Activated CD4-positive, alpha-beta memory T cell treated with anti-CD3 and anti-CD28 coated beads for 36 hours (primary cell): ENCODE measurements at regions not wholly inside any gene's neighbourhood (a gene's known extent, or its start where the extent isn't known, plus 50 kb on each side); places are given as distances from the start of the nearest gene placed in this dataset.

Experiments used
- CTCF ChIA-PET: fragments of 350-600 bp; sonication (Branson Sonifier 250); formaldehyde crosslinking; loops from one replicate; lab custom pipeline; 2021; ENCODE audit warnings: antibody characterized with exemption, inconsistent platforms; lab: Charles Lee
- POLR2A ChIA-PET: fragments of 350-600 bp; sonication (Branson Sonifier 250); formaldehyde crosslinking; loops from one replicate; lab custom pipeline; 2021; ENCODE audit warnings: antibody characterized with exemption; lab: Charles Lee
- DNase-seq: peaks from one replicate; pipeline ENCODE4 v3.0.0-alpha.2; 2020
- H3K27ac Mint-ChIP-seq: one replicate; pipeline ENCODE4 v1.8.0; 2021; ENCODE audit warnings: mixed read lengths
- H3K27me3 Mint-ChIP-seq: one replicate; pipeline ENCODE4 v1.8.0; 2021; ENCODE audit warnings: mixed read lengths
- H3K36me3 Mint-ChIP-seq: one replicate; pipeline ENCODE4 v1.8.0; 2021; ENCODE audit warnings: mixed read lengths
- H3K4me1 Mint-ChIP-seq: one replicate; pipeline ENCODE4 v1.8.0; 2021; ENCODE audit warnings: low read depth, mixed read lengths
- H3K4me3 Mint-ChIP-seq: one replicate; pipeline ENCODE4 v1.8.0; 2021; ENCODE audit warnings: mild to moderate bottlenecking, mixed read lengths
- H3K9me3 Mint-ChIP-seq: one replicate; pipeline ENCODE4 v1.8.0; 2021; ENCODE audit warnings: mixed read lengths
- intact Hi-C: fragments of 100-400 bp; cut with micrococcal nuclease; formaldehyde crosslinking; loops from one replicate; pipeline ENCODE4 v1.15.1; 2023

GRCh38 chr2:163291790-163292189 is 444.0 kb downstream of the FIGN start:
- no peaks in the 10 kb centered on the region for H3K27me3 Mint-ChIP-seq
- ChIA-PET CTCF (no interaction called here), POLR2A (no interaction called here)
- no peaks in the 10 kb centered on the region for H3K4me1 Mint-ChIP-seq
- intact Hi-C loops: no loop called here
- DNase-seq: no peak
- H3K9me3 Mint-ChIP-seq: peaks cover 3% of the 10 kb centered on the region
- no peaks in the 10 kb centered on the region for H3K36me3 Mint-ChIP-seq
- H3K27ac Mint-ChIP-seq: no peak overlapping the region
- no peak overlapping the region for H3K4me3 Mint-ChIP-seq

- POLR2A ChIA-PET: no interaction called here
- Mint-ChIP-seq H3K4me3 (no peak overlapping the region), H3K27me3 (no peaks in the 10 kb centered on the region), H3K27ac (no peak overlapping the region), H3K9me3 (peaks cover 19% of the 10 kb centered on the region), H3K4me1 (no peaks in the 10 kb centered on the region), H3K36me3 (no peaks in the 10 kb centered on the region)
- DNase-seq: no peak
- CTCF ChIA-PET: no interaction called here
- intact Hi-C loops: no loop called here
These were observed 443.1 kb upstream of the KCNH7 start for GRCh38 chr2:163281717-163282116.

- H3K4me1 Mint-ChIP-seq: no peaks in the 10 kb centered on the region
- no peak overlapping the region for H3K27ac Mint-ChIP-seq
- no peaks in the 10 kb centered on the region for H3K36me3 Mint-ChIP-seq
- ChIA-PET POLR2A (no interaction called here), CTCF (no interaction called here)
- DNase-seq: no peak
- H3K9me3 Mint-ChIP-seq: peaks cover 32% of the 10 kb centered on the region
- intact Hi-C loops: no loop called here
- no peaks in the 10 kb centered on the region for H3K27me3 Mint-ChIP-seq
- H3K4me3 Mint-ChIP-seq: no peak overlapping the region
These were observed 430.9 kb upstream of the KCNH7 start for GRCh38 chr2:163269374-163270021.

DNA sequence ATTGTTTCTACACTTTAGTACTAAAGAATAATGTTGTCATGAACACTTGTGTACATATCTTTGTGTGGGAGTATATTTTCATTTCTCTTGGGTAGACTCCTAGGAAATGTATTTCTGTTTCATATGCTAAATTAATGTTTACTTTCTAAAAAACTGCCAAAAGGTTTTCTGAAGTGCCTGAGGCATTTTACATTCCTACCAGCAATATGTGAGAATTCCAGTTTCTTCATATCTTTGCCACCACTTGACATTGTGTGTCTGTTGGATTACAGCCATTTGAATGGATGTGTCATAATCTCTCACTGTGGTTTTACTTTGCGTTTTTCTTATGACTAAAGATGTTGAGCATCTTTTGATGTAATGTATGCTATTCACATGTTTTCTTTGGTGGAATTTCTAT is 428.2 kb upstream of the KCNH7 start:
- intact Hi-C loops: no loop called here
- Mint-ChIP-seq H3K27ac (no peak overlapping the region), H3K4me3 (no peak overlapping the region), H3K9me3 (peaks cover 11% of the 10 kb centered on the region), H3K36me3 (no peaks in the 10 kb centered on the region), H3K27me3 (no peaks in the 10 kb centered on the region), H3K4me1 (no peaks in the 10 kb centered on the region)
- no peak for DNase-seq
- ChIA-PET POLR2A (no interaction called here), CTCF (no interaction called here)

GRCh38 chr2:163265562-163265961 is 427.0 kb upstream of the KCNH7 start:
- ChIA-PET POLR2A (no interaction called here), CTCF (no interaction called here)
- H3K27ac Mint-ChIP-seq: no peak overlapping the region
- H3K4me3 Mint-ChIP-seq: no peak overlapping the region
- H3K9me3 Mint-ChIP-seq: peaks cover 11% of the 10 kb centered on the region
- H3K36me3 Mint-ChIP-seq: no peaks in the 10 kb centered on the region
- DNase-seq: no peak
- H3K27me3 Mint-ChIP-seq: no peaks in the 10 kb centered on the region
- intact Hi-C loops: no loop called here
- no peaks in the 10 kb centered on the region for H3K4me1 Mint-ChIP-seq

DNA sequence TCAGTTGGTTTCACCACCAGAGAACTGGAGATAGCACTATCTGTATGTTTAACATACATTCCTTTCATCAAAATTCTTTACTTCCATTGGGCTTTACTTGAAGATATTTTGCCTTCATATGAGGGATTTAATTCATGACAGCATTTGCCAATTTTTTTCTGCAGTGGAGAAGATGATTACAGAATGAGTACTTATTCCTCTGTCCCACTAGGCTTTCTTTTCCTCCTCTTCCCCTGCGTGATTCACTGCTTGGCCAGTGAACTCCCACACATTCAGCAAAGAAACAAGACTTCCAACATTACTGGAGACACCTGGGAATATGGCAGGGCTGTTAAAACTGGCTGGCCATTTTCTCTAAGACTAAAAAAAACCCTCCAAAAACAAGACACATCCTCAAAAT is 425.8 kb upstream of the KCNH7 start:
- Mint-ChIP-seq H3K36me3 (no peaks in the 10 kb centered on the region), H3K4me3 (no peak overlapping the region), H3K9me3 (peaks cover 8% of the 10 kb centered on the region), H3K27me3 (no peaks in the 10 kb centered on the region), H3K27ac (no peak overlapping the region), H3K4me1 (no peaks in the 10 kb centered on the region)
- intact Hi-C loops: no loop called here
- ChIA-PET POLR2A (no interaction called here), CTCF (no interaction called here)
- DNase-seq: no peak

- DNase-seq: no peak
- CTCF ChIA-PET: no interaction called here
These were observed 420.9 kb upstream of the KCNH7 start for GRCh38 chr2:163259489-163259888.

DNA sequence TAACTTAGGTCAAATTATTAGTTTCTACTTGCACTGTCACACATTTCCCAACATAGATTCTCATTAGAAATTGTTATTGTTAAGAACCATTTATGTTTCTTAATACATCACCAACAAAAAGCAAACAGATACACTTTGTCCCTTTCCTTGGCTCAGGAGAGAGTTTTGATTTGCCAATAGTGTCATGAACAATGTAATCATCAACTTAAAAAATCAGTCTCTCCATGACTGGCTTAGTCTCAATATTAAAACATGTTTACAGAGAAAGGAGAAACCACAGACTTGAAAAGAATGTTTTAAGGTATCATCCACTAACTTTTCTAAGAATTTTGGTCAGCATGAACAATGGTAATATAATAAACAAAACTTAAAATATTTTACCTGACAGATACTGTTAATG is 416.5 kb upstream of the KCNH7 start:
- H3K27ac Mint-ChIP-seq: no peak overlapping the region
- CTCF ChIA-PET: no interaction called here

More at GRCh38 chr2:163259489-163259888, 420.9 kb upstream of the KCNH7 start:
- H3K36me3 Mint-ChIP-seq: no peaks in the 10 kb centered on the region
- no peaks in the 10 kb centered on the region for H3K27me3 Mint-ChIP-seq
- H3K4me1 Mint-ChIP-seq: no peaks in the 10 kb centered on the region
- H3K27ac Mint-ChIP-seq: no peak overlapping the region
- no peak overlapping the region for H3K4me3 Mint-ChIP-seq
- H3K9me3 Mint-ChIP-seq: peaks cover 5% of the 10 kb centered on the region
- POLR2A ChIA-PET: no interaction called here
- intact Hi-C loops: no loop called here

DNA sequence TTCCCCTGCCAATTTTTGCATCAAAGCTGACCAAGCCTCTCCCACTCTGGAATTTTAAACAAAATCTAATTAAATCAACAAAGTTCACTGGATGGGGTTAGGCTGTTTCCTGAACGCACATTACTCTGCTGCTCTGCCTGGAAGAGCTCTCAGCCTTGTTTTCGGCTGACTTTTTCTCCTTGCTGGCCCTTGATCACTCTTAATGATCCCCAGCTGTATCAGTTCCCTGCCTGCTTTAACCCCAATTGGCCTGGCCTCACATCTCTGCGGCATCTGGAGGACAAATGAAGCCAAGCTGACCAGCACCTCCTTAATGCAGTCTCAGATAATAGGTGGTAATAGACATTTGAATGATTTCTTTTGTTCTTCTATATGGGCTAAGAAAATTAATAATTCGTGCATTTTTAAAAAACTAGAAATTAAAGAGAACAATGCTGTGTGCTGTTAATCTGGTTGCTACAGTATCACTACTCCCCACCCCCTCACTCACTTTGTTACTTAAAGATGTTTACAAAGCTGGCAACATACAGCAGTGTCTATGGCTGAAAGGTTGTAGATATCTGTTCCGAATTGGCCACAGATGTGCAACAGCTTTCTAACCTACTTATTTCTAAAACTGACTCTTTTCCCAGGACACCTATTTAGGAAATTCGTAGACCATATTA is 415.2 kb upstream of the KCNH7 start:
- intact Hi-C loops: no loop called here
- Mint-ChIP-seq H3K36me3 (no peaks in the 10 kb centered on the region), H3K27me3 (no peaks in the 10 kb centered on the region), H3K4me1 (no peaks in the 10 kb centered on the region), H3K9me3 (peaks cover 5% of the 10 kb centered on the region), H3K27ac (no peak overlapping the region), H3K4me3 (no peak overlapping the region)
- CTCF ChIA-PET: no interaction called here
- no peak for DNase-seq
- POLR2A ChIA-PET: no interaction called here

More for the DNA sequence above, 416.5 kb upstream of the KCNH7 start:
- POLR2A ChIA-PET: no interaction called here
- Mint-ChIP-seq H3K4me3 (no peak overlapping the region), H3K4me1 (no peaks in the 10 kb centered on the region), H3K36me3 (no peaks in the 10 kb centered on the region), H3K27me3 (no peaks in the 10 kb centered on the region), H3K9me3 (peaks cover 7% of the 10 kb centered on the region)
- no peak for DNase-seq
- intact Hi-C loops: no loop called here

DNA sequence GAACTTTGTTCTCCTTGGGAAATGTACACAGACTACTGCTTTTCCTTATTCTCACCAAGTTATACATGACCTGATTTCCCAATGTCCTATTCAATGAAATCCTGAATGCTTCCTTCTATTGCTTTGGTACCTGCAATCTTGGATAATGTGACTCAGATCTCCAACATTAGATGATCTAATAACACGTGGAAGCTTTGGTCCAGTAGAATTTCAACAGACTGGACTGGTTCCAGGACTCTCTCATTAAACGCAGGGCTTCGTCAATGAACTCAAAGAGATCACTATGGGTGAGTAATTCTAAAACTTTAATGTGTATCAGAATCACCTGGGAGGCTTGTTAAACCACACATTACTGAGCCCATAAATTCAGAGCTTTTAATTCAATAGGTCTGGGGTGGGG is 413.6 kb upstream of the KCNH7 start:
- DNase-seq: no peak
- intact Hi-C loops: no loop called here
- Mint-ChIP-seq H3K36me3 (no peaks in the 10 kb centered on the region), H3K4me3 (no peak overlapping the region), H3K9me3 (peaks cover 5% of the 10 kb centered on the region), H3K27me3 (no peaks in the 10 kb centered on the region), H3K4me1 (no peaks in the 10 kb centered on the region), H3K27ac (no peak overlapping the region)
- ChIA-PET POLR2A (no interaction called here), CTCF (interaction anchor here (0.6 kb wide), 1 partner anchor 17 kb away, joined by 3 read pairs; no protein-coding TSS in a partner anchor)

DNA sequence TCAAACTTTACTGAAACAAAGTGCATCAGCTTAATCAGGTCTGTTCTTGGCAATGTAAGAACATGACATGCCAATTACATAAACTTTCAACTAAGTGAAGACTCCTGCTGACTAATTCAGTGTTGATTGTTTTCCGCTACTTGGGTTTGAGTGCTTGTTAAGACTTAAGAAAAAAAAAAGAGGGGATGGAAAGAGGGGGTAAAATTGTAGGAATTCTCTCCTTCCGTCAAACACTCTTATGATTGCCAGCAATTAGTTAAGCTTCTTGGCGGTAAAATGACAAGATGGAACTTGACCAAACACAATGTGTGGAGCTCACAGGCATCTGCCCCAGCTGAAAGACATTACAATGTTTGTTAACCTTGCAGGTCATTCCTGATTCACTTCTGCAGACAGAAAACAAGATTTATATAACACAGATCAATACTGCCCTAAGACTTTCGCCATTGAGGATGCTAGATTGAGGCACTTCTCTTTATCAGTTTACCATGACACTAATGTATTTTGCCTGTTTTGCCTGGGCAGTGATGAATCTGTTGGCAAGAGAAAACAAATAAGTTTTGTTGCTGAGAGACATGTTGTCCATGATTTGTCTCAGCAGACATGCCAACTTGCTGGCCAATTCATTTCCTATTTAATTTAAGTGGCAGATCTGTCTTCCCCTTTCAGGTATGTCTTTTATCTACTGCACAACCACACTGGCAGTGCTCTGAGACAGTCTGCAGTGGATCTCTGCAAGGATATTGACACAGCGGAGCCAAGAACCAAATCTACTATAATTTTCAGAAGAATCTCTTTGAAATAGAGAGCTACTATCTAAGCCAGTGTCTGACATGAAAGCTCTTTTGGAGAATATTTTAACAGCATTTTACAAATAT is 410.0 kb upstream of the KCNH7 start:
- H3K36me3 Mint-ChIP-seq: no peaks in the 10 kb centered on the region
- H3K4me3 Mint-ChIP-seq: no peak overlapping the region
- H3K27ac Mint-ChIP-seq: no peak overlapping the region
- H3K9me3 Mint-ChIP-seq: peaks cover 6% of the 10 kb centered on the region
- ChIA-PET POLR2A (no interaction called here), CTCF (no interaction called here)
- no peaks in the 10 kb centered on the region for H3K4me1 Mint-ChIP-seq
- no peak for DNase-seq
- intact Hi-C loops: no loop called here
- no peaks in the 10 kb centered on the region for H3K27me3 Mint-ChIP-seq

DNA sequence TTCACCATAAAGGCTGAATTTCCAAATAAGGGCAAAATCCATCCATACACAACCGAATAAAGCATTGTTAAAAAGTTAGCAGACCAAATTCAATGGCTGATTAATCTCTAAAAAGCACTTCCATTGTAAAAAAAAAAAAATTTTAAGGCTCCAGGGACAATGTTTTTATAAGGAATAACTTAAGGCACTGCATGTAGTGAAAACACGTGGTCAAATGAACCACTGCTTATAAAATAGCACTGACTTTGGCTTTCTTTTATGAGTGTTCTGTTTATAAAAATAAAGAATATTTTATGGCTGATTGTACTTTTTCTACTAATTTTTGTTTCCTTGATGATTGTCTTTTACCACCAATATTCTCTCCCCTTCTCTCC is 409.3 kb upstream of the KCNH7 start:
- Mint-ChIP-seq H3K4me1 (no peaks in the 10 kb centered on the region), H3K9me3 (peaks cover 4% of the 10 kb centered on the region), H3K4me3 (no peak overlapping the region), H3K27ac (no peak overlapping the region), H3K27me3 (no peaks in the 10 kb centered on the region), H3K36me3 (no peaks in the 10 kb centered on the region)
- POLR2A ChIA-PET: no interaction called here
- no peak for DNase-seq
- CTCF ChIA-PET: no interaction called here
- intact Hi-C loops: no loop called here
